IPS DF 19.7 (cell line): ENCODE measurements at regions not wholly inside any gene's neighbourhood (a gene's known extent, or its start where the extent isn't known, plus 50 kb on each side); places are given as distances from the start of the nearest gene placed in this dataset.
"Not testable (repeated sequence)": the region's sequence is repeated elsewhere in the genome, so short reads cannot be mapped to it uniquely, and the experiment has no call there.

Experiments used
- DNase-seq: peaks from one replicate; pipeline ENCODE4 v3.0.0-alpha.2; 2013; ENCODE audit warnings: low read depth, low spot score

GRCh38 chr4:97074531-97074930 is 1068.7 kb downstream of the STPG2 start:
- DNase-seq = no peak

DNA sequence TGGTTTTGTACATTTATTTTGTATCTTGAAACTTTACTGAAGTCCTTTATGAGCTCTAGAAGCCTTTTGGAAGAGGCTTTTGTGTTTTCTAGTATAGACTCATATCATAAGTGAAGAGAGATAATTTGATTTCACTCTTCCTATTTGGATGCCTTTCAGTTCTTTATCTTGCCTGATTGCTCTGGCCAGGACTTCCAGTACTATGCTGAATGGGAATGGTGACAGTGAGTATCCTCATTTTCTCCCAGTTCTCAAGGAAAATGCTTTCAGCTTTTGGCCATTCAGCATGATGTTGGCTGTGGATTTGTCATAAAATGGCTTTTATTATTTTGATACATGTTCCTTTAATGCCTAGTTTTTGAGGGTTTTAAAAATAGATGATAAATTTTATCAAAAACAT is 1061.3 kb downstream of the STPG2 start:
- no peak for DNase-seq

DNA sequence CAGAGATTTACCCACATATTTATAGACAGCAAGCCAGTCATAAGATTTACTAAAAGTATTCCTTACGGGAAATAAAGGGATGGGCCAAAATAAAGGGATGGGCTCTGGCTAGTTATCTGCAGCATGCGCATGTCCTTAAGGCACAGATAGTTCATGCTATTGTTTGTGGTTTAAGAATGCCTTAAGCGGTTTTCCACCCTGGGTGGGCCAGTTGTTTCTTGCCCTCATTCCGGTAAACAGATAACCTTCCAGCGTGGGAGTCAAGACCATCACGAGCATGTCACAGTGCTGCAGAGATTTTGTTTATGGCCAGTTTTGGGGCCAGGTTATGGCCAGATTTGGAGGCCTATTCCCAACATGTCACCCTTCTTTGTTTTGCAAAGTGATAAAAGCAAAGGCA is 1046.2 kb downstream of the STPG2 start:
- DNase-seq = peak; percentile 25

GRCh38 chr4:97101171-97101570 is 1042.1 kb downstream of the STPG2 start:
- not testable (repeated sequence) for DNase-seq

DNA sequence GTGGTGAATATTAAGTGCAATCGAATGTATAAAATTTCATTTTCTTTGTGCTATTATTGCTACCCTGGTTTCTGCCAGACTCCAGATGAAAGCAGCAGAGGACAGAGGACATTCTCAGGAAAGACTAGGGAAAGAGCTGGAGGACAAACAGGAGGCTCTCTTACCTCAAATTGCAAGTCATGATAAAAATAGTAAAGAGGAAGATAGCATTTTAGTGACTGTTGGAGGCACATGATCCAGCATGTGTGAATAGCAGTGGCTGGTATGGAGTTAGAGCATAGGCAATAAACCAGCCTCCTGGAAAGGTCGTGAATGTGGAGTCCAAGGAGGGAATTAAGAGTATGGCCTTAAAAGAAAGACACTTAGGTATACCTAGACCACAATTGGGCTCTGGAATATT is 1040.0 kb downstream of the STPG2 start:
- no peak for DNase-seq

- DNase-seq = no peak
These were observed 1039.3 kb downstream of the STPG2 start for GRCh38 chr4:97104006-97104405.

DNA sequence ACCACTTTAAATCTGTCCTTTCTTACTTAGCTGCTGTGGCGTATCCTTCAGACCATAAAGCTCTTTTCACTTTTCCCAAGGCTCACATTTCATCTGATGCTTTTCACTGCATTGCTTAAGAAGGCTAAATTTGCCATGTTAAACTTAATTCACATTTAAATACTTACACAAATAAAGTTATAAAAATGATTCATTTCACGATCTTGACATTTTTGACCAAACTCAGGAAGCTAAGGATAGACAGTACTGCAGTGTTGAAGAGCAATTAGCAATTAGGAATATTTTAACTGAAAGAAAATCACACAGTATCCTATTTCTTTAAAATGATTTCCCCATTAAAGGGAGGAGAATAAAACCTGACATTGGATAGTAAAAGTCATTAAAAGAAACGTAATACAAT is 1038.6 kb downstream of the STPG2 start:
- DNase-seq = no peak

- DNase-seq = no peak
These were observed 1037.8 kb downstream of the STPG2 start for GRCh38 chr4:97105347-97106099.

DNA sequence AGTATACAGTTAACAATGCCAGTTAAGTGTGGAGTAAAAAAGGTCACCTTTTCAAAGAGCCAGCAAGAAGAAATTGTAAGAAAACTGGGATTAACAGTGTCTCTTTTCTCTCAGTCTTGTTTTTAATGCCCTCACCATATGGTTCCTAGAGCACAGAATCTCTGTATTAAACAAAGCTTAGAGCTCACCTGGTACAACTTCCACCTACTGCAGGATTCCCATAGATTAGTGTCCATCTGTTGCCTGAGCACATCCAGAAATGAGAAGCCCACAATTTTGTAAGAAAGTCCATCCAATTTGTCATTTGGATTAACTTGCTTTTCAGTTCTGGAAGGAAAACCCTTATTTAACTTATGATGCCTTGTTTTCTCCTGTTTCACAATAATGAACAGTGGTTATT is 1037.1 kb downstream of the STPG2 start:
- DNase-seq = no peak

- DNase-seq = no peak
These were observed 1032.8 kb downstream of the STPG2 start for GRCh38 chr4:97110506-97110905.

- no peak for DNase-seq
These were observed 1026.8 kb downstream of the STPG2 start for GRCh38 chr4:97116511-97116910.

DNA sequence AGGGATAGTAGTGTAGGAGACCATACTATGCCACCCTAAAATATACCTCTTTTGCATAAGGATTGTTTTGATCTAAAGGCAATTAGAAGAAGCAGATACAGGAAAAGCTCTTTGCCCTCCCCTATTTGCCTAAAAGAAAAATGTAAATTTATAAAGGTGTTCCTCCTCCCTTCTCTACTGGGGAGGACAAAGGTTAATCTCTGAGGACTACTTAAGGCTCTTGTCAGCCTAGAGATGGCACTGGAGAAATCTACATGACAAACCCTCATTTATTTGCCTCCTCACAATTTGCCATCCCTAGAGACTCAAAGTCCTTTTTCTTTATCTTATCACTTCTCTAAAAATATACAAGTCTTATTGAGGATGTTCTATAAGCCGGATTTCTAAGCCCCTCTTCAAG is 1021.8 kb downstream of the STPG2 start:
- peak; percentile 3 for DNase-seq

DNA sequence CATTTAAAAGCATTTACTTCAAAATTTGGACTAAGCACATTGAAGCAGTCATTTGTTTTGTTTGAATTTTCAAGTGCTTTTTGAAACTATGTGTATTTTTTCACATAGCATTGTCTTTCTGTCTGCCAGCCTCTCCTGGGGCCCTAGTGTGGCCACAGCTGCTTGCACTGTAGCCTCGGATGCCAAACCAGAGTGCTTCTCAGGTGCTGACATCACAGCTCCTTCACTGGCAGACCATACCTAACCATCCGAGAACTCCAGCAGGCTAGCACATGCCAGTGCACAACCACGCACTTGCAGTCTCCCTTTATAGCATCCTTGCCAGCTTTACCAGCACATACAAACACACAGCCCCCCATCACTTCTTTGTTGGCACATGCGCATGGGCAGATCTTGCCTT is 1019.7 kb downstream of the STPG2 start:
- DNase-seq = no peak

DNA sequence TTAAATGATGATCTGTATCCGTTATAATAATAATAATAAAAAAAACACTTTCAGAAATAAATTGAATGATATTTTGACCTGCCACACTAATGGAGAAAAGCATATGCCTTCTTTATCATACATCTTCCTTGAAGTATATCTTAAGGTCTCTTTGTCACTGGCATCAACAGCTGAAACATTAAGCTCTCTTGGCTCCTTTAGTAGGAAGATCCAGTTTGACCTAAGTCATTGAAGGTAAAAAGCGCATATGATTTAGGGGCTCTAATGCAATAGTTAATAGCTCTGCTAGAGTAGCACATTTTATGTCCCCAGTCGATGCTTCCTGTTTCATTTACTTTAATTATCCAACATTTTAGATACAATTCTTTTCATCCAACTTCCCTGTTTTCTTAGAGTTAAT is 1010.8 kb downstream of the STPG2 start:
- DNase-seq = no peak

DNA sequence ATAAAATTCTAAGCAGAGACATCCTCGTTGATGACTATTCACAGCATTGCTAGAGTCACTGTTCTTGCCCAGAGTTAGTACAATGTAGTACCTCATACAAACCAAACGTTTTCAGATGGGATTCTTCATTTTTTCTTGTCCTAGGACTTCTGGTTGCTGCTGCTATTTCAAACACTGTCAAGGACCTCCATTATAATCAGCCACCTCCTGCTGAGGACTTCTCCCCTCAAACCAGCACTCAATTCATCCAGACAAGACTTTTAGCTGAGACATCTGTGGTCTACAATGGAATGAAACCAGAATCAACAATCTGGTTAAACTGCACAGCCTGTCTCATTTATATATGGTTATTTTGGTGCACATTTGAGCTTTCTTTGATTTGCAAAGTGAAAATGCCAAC is 1008.8 kb downstream of the STPG2 start:
- DNase-seq = no peak

DNA sequence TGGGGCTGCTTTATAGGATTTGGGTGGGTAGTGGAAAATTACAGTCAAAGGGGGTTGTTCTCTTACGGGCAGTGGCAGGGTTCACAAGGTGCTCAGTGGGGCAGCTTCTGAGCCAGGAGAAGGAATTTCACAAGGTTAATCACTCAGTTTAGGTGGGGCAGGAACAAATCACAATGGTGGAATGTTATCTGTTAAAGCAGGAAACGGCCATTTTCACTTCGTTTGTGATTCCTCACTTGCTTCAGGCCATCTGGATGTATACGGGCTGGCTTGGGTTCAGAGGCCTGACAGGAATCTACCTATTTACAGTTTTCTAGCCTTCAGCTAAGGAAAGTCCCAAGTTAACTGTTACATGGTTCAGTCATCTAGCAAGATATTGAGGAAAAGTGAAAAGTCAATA is 1003.5 kb downstream of the STPG2 start:
- DNase-seq = no peak

- DNase-seq = no peak
These were observed 1002.7 kb downstream of the STPG2 start for GRCh38 chr4:97140545-97140944.

GRCh38 chr4:97141332-97141731 is 1001.9 kb downstream of the STPG2 start:
- peak; percentile 59 for DNase-seq

- no peak for DNase-seq
These were observed 1000.9 kb downstream of the STPG2 start for GRCh38 chr4:97142410-97142809.

- DNase-seq = no peak
These were observed 1000.4 kb downstream of the STPG2 start for GRCh38 chr4:97142893-97143292.

- no peak for DNase-seq
These were observed 999.1 kb downstream of the STPG2 start for GRCh38 chr4:97144199-97144598.

DNA sequence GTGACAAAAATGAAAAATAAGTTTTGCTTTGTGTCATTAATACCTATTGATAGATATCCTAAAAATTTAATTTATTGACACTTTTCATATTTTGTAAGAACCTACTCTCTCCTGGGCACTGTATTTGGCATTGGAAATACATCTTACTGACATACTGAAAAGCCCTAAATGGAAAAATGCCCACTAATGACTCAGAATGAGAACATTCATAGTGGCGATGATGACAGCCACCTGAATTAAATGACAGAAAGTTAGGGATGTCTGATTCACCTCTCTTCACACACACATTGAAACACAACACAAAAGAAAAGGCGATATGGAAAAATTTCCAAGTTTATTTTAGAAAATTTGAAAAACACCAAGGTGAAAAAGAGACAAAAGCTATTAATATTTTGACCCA is 992.3 kb downstream of the STPG2 start:
- DNase-seq = no peak

- DNase-seq = no peak
These were observed 991.1 kb downstream of the STPG2 start for GRCh38 chr4:97152149-97152548.

- DNase-seq = peak; percentile 3
These were observed 990.2 kb downstream of the STPG2 start for GRCh38 chr4:97153042-97153441.
